Caco-2 (cell line): ENCODE measurements at regions not wholly inside any gene's neighbourhood (a gene's known extent, or its start where the extent isn't known, plus 50 kb on each side); places are given as distances from the start of the nearest gene placed in this dataset.

Experiments
- BruUV-seq: library from RNA; stranded (reverse); fragments of 400-500 nt; replicated peaks from 2 replicates; lab custom pipeline; 2021; lab: Mats Ljungman, UMichigan
- CTCF ChIA-PET: fragments of 300-600 bp; sonication (Branson Sonifier 250); formaldehyde crosslinking; loops from one replicate; lab custom pipeline; 2022; ENCODE audit warnings: antibody characterized with exemption; lab: Charles Lee
- POLR2A ChIA-PET: fragments of 300-600 bp; sonication (Branson Sonifier 250); formaldehyde crosslinking; loops from one replicate; lab custom pipeline; 2022; ENCODE audit warnings: antibody characterized with exemption; lab: Charles Lee
- DNase-seq, 2 experiments: peaks; one replicate each; pipeline versions ENCODE4 v3.0.0 to v3.0.0-alpha.2; 2020 to 2022
- H3K27me3 ChIP-seq: replicated peaks from 2 replicates; pipeline ENCODE4 v1.6.0; 2011; ENCODE audit warnings: low read length; ENCODE audit not compliant: control insufficient read depth, insufficient read depth
- H3K36me3 ChIP-seq: 2 replicates; pipeline ENCODE4 v1.5.1; 2011; ENCODE audit warnings: low read length; ENCODE audit not compliant: control insufficient read depth, insufficient read depth
- H3K4me1 ChIP-seq: fragments of 250-450 bp; sonication (Bioruptor Pico); 2 replicates; pipeline ENCODE4 v1.5.1; 2020; ENCODE audit warnings: mild to moderate bottlenecking
- H3K4me3 ChIP-seq: 2 replicates; pipeline ENCODE4 v1.5.1; 2011; ENCODE audit warnings: low read depth, mild to moderate bottlenecking, control low read depth, low read length
- H3K9me3 ChIP-seq: fragments of 250-450 bp; sonication (Bioruptor Pico); 2 replicates; pipeline ENCODE4 v1.5.1; 2020; ENCODE audit warnings: mild to moderate bottlenecking, moderate library complexity
- H3K27ac Mint-ChIP-seq: one replicate; pipeline ENCODE4 v1.8.0; 2022; ENCODE audit warnings: mixed read lengths; ENCODE audit not compliant: unreplicated experiment
- H3K27me3 Mint-ChIP-seq: one replicate; pipeline ENCODE4 v1.8.0; 2022; ENCODE audit warnings: mixed read lengths; ENCODE audit not compliant: insufficient read depth, unreplicated experiment
- H3K36me3 Mint-ChIP-seq: one replicate; pipeline ENCODE4 v1.8.0; 2022; ENCODE audit warnings: mild to moderate bottlenecking, mixed read lengths; ENCODE audit not compliant: insufficient read depth, unreplicated experiment
- H3K4me1 Mint-ChIP-seq: one replicate; pipeline ENCODE4 v1.8.0; 2022; ENCODE audit warnings: low read depth, mixed read lengths; ENCODE audit not compliant: unreplicated experiment
- H3K4me3 Mint-ChIP-seq: one replicate; pipeline ENCODE4 v1.8.0; 2022; ENCODE audit warnings: mild to moderate bottlenecking, moderate library complexity, mixed read lengths; ENCODE audit not compliant: unreplicated experiment
- H3K9me3 Mint-ChIP-seq: one replicate; pipeline ENCODE4 v1.8.0; 2022; ENCODE audit warnings: mixed read lengths; ENCODE audit not compliant: unreplicated experiment
- intact Hi-C: fragments of 100-400 bp; cut with micrococcal nuclease; formaldehyde crosslinking; loops from one replicate; pipeline ENCODE4 v1.10.0; 2022; ENCODE audit not compliant: unreplicated experiment
- TF ChIP-seq, protein P1 (sequence below), 2 experiments: fragments of 200-600 bp in 1 of 2; IDR thresholded peaks; 1 replicate in 1 of 2; 2 replicates in 1 of 2; pipeline versions ENCODE4 v1.5.1 to v1.8.0; 2011 to 2022; ENCODE audit warnings: antibody characterized with exemption in 1 of 2, control low read depth in 1 of 2, inconsistent platforms in 1 of 2, low read depth in 1 of 2, low read length in 1 of 2, mild to moderate bottlenecking in 1 of 2, moderate library complexity in 1 of 2; ENCODE audit not compliant: insufficient read depth in 1 of 2, severe bottlenecking in 1 of 2, unreplicated experiment in 1 of 2

DNA sequence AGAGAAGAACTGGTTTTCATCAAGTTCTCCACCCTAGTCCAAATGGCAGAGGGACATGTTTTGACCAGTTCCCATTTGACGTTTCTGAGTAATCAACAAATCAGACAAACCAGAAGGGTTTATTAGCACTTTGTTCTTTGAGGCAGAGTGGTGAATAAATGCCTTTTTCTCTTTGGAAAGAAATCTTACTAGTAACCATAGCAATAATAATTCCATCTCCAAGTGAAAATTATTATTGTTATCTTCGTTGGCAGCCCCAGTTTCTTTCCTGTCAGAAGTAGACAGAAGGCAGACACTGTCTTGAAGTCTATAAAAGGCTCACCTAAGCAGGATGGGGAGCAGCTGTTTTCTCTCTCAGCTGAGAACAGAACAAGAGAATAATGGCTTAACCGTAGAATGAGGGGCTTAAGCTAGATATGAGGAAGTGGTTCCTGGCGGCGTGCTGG is 391.6 kb downstream of the PBX1 start:
- CTCF ChIA-PET = no interaction called here
- intact Hi-C loops = no loop called here
- H3K27me3 ChIP-seq = no peaks in the 10 kb centered on the region
- Mint-ChIP-seq H3K4me1 (no peaks in the 10 kb centered on the region), H3K27ac (no peak overlapping the region), H3K36me3 (no peaks in the 10 kb centered on the region), H3K4me3 (no peak overlapping the region), H3K27me3 (peaks cover 9% of the 10 kb centered on the region), H3K9me3 (peaks cover 37% of the 10 kb centered on the region)
- POLR2A ChIA-PET = no interaction called here
- TF ChIP-seq, protein P1, sequence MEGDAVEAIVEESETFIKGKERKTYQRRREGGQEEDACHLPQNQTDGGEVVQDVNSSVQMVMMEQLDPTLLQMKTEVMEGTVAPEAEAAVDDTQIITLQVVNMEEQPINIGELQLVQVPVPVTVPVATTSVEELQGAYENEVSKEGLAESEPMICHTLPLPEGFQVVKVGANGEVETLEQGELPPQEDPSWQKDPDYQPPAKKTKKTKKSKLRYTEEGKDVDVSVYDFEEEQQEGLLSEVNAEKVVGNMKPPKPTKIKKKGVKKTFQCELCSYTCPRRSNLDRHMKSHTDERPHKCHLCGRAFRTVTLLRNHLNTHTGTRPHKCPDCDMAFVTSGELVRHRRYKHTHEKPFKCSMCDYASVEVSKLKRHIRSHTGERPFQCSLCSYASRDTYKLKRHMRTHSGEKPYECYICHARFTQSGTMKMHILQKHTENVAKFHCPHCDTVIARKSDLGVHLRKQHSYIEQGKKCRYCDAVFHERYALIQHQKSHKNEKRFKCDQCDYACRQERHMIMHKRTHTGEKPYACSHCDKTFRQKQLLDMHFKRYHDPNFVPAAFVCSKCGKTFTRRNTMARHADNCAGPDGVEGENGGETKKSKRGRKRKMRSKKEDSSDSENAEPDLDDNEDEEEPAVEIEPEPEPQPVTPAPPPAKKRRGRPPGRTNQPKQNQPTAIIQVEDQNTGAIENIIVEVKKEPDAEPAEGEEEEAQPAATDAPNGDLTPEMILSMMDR (IDR thresholded peaks at IDR 0.05; ENCODE audit: insufficient read depth in 1 of 2, low read depth in 1 of 2, low read length in 1 of 2, severe bottlenecking in 1 of 2, unreplicated experiment in 1 of 2) = no peak
- H3K36me3 ChIP-seq = no peaks in the 10 kb centered on the region
- no TSS peak for BruUV-seq
- peaks cover 11% of the 10 kb centered on the region; the same call in 1 of the 2 replicates for H3K9me3 ChIP-seq
- H3K4me1 ChIP-seq = no peaks in the 10 kb centered on the region
- no peak for DNase-seq
- H3K4me3 ChIP-seq = no peak overlapping the region

DNA sequence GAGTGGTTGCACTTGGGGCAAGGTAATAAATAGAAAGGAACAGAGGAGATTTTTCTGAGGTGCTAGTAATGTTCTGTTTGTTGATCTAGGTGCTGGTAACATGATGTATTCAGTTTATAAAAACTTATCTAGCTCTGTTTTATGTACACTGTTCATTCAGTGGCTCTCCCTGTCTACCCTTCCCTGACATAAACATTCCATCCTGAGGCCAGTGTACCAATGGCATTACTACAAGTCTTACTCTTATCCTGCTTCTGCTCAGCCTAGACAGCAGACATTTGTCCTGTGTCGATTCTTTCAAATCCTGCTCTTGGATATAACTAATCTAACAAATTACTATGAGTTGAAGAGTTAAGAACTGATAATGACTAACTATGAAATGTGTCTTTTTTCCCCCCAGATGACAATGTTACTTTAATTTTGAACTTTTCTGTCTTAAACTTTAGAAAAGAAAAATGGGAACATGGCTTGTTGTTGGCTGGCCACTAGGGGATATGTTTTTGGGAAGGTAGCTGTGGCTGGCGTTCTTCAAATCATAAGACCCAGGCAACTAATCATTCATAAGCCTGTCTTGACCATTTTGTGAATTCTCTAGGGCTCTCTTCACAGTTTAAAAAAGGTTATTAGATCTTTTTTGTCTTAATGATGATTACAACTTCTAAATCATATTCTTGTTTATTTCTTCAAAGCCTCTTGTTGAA is 390.9 kb downstream of the PBX1 start:
- H3K9me3 ChIP-seq = peaks cover 11% of the 10 kb centered on the region; the same call in 1 of the 2 replicates
- no peaks in the 10 kb centered on the region for H3K27me3 ChIP-seq
- Mint-ChIP-seq H3K4me3 (no peak overlapping the region), H3K27me3 (peaks cover 9% of the 10 kb centered on the region), H3K27ac (no peak overlapping the region), H3K9me3 (peaks cover 37% of the 10 kb centered on the region), H3K4me1 (no peaks in the 10 kb centered on the region), H3K36me3 (no peaks in the 10 kb centered on the region)
- H3K36me3 ChIP-seq = no peaks in the 10 kb centered on the region
- intact Hi-C loops = no loop called here
- no peak overlapping the region for H3K4me3 ChIP-seq
- POLR2A ChIA-PET = no interaction called here
- TF ChIP-seq, protein P1 (IDR thresholded peaks at IDR 0.05; ENCODE audit: insufficient read depth in 1 of 2, low read depth in 1 of 2, low read length in 1 of 2, severe bottlenecking in 1 of 2, unreplicated experiment in 1 of 2) = no peak
- H3K4me1 ChIP-seq = no peaks in the 10 kb centered on the region
- CTCF ChIA-PET = no interaction called here
- DNase-seq = no peak
- no TSS peak for BruUV-seq

DNA sequence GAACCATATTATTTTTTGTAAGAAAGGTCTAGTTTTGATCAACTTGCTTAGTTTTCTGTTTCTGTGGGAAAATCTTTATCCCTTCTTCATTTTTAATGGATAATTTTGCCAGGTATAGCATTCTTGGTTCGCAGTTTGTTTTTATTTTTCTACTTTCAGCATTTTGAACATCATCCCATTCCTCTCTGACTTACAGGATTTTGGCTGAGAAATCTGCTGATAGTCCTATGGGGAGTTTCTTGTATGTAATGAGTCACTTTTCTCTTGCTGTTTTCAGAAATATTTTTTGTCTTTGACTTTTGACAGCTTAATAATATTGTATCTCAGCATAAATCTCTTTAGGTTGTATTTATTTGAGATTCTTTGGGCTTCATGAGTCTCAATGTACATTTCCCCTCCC is 389.1 kb downstream of the PBX1 start:
- Histone ChIP-seq H3K27me3 (no peaks in the 10 kb centered on the region), H3K9me3 (peaks cover 11% of the 10 kb centered on the region; the same call in 1 of the 2 replicates), H3K4me3 (no peak overlapping the region), H3K36me3 (no peaks in the 10 kb centered on the region), H3K4me1 (no peaks in the 10 kb centered on the region)
- BruUV-seq = no TSS peak
- H3K36me3 Mint-ChIP-seq = no peaks in the 10 kb centered on the region
- peaks cover 40% of the 10 kb centered on the region for H3K9me3 Mint-ChIP-seq
- ChIA-PET POLR2A (no interaction called here), CTCF (no interaction called here)
- H3K27ac Mint-ChIP-seq = no peak overlapping the region
- intact Hi-C loops = no loop called here
- H3K4me3 Mint-ChIP-seq = no peak overlapping the region
- DNase-seq = no peak
- no peaks in the 10 kb centered on the region for H3K4me1 Mint-ChIP-seq
- TF ChIP-seq, protein P1 (IDR thresholded peaks at IDR 0.05; ENCODE audit: insufficient read depth in 1 of 2, low read depth in 1 of 2, low read length in 1 of 2, severe bottlenecking in 1 of 2, unreplicated experiment in 1 of 2) = no peak
- H3K27me3 Mint-ChIP-seq = peaks cover 9% of the 10 kb centered on the region
